Naive thymus-derived CD8-positive, alpha-beta T cell (primary cell): ENCODE measurements at regions not wholly inside any gene's neighbourhood (a gene's known extent, or its start where the extent isn't known, plus 50 kb on each side); places are given as distances from the start of the nearest gene placed in this dataset.

Experiments
- ATAC-seq, 2 donors: fragments of 150-1000 bp; cut with Tn5 transposase in 1 of 2; sonication (Bioruptor Pico), chemical (Tn5 transposase) in 1 of 2; 1 replicate in 1 of 2; 2 replicates in 1 of 2; pipeline ENCODE4 v1.10.0; 2021; ENCODE audit warnings: mild to moderate bottlenecking in 2 of 2, moderate library complexity in 2 of 2
- POLR2A ChIA-PET: fragments of 350-600 bp; sonication (Branson Sonifier 250); formaldehyde crosslinking; loops from one replicate; lab custom pipeline; 2021; ENCODE audit warnings: antibody characterized with exemption; lab: Charles Lee
- DNase-seq, 10 donors: peaks; one replicate each; pipeline versions ENCODE4 v3.0.0 to v3.0.0-alpha.2; 2020 to 2022
- H3K27ac Mint-ChIP-seq, 10 donors: one replicate each; pipeline ENCODE4 v1.8.0; 2020 to 2022; ENCODE audit warnings: mild to moderate bottlenecking in 10 of 10, mixed read lengths in 10 of 10, moderate library complexity in 4 of 10, inconsistent platforms in 1 of 10
- H3K27me3 Mint-ChIP-seq, 5 donors: one replicate each; pipeline ENCODE4 v1.8.0; 2021 to 2022; ENCODE audit warnings: mixed read lengths in 5 of 5
- H3K36me3 Mint-ChIP-seq, 3 donors: one replicate each; pipeline ENCODE4 v1.8.0; 2020 to 2022; ENCODE audit warnings: mixed read lengths in 3 of 3, mild to moderate bottlenecking in 2 of 3, inconsistent platforms in 1 of 3
- H3K4me1 Mint-ChIP-seq, 4 donors: one replicate each; pipeline ENCODE4 v1.8.0; 2021 to 2022; ENCODE audit warnings: mixed read lengths in 4 of 4
- H3K4me3 Mint-ChIP-seq, 10 donors: one replicate each; pipeline ENCODE4 v1.8.0; 2020 to 2022; ENCODE audit warnings: mild to moderate bottlenecking in 10 of 10, mixed read lengths in 10 of 10, moderate library complexity in 6 of 10, inconsistent platforms in 1 of 10
- H3K9me3 Mint-ChIP-seq, 9 donors: one replicate each; pipeline ENCODE4 v1.8.0; 2020 to 2022; ENCODE audit warnings: mixed read lengths in 9 of 9, mild to moderate bottlenecking in 3 of 9, inconsistent platforms in 1 of 9, moderate library complexity in 1 of 9

DNA sequence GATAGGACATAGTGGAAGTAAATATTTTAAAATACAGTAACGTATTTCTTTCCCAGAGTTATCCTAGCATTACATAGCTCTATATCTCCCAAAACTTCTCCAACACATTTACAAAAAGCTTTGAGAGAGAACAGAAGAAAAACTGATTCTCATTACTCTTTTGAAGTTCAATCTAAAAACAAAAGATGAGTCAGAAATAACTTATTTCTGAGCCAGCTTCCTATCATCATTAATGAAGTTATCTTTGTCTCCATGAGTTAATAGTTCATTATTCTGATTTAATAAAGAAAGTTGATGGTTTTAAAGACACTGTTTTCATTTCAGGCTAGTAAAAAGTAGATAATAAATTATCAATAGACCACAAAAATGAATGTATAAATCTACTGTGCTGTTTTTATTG, 446.7 kb upstream of the SPRY2 start:
- Mint-ChIP-seq H3K27me3 (no peaks in the 10 kb centered on the region), H3K36me3 (no peaks in the 10 kb centered on the region), H3K4me1 (no peaks in the 10 kb centered on the region), H3K4me3 (no peak overlapping the region), H3K9me3 (peaks cover 0 to 10% (median 0%) of the 10 kb centered on the region in 9 donors), H3K27ac (no peak overlapping the region)
- no peak for ATAC-seq
- POLR2A ChIA-PET: no interaction called here
- no peak for DNase-seq

- no peak for ATAC-seq
- Mint-ChIP-seq H3K4me1 (no peaks in the 10 kb centered on the region), H3K36me3 (no peaks in the 10 kb centered on the region), H3K4me3 (no peak overlapping the region), H3K9me3 (peaks cover 0 to 9% (median 0%) of the 10 kb centered on the region in 9 donors), H3K27ac (no peak overlapping the region), H3K27me3 (no peaks in the 10 kb centered on the region)
- POLR2A ChIA-PET: no interaction called here
- DNase-seq: no peak
Measured at GRCh38 chr13:80783926-80784565, 443.1 kb upstream of the SPRY2 start.

GRCh38 chr13:80782441-80782840, 441.5 kb upstream of the SPRY2 start:
- peaks cover 0 to 9% (median 0%) of the 10 kb centered on the region in 9 donors for H3K9me3 Mint-ChIP-seq
- H3K36me3 Mint-ChIP-seq: no peaks in the 10 kb centered on the region
- ATAC-seq: no peak
- H3K4me1 Mint-ChIP-seq: no peaks in the 10 kb centered on the region
- DNase-seq: no peak
- POLR2A ChIA-PET: no interaction called here
- no peaks in the 10 kb centered on the region for H3K27me3 Mint-ChIP-seq
- no peak overlapping the region for H3K4me3 Mint-ChIP-seq
- no peak overlapping the region for H3K27ac Mint-ChIP-seq

DNA sequence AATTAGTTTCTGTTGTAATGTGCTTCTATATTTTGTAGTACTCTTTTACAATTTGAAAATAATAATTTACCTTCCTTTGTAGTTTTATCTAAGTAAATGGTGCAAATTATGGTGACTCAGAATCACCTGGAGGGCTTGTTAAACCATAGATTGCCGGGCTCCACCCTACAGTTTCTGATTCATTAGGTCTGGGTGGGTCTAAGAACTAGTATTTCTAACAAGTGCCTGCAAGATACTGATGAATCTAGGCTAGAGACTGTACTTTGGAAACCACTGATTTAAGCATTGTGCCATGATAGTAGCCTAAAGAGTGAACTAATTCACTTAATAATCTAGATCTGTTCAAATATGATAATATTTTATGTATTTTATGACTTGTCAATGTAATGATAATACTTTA, 437.4 kb upstream of the SPRY2 start:
- ATAC-seq (no peak), DNase-seq (no peak)
- Mint-ChIP-seq H3K4me3 (no peak overlapping the region), H3K36me3 (no peaks in the 10 kb centered on the region), H3K9me3 (peaks cover 0 to 4% (median 0%) of the 10 kb centered on the region in 9 donors), H3K27me3 (no peaks in the 10 kb centered on the region), H3K27ac (no peak overlapping the region), H3K4me1 (no peaks in the 10 kb centered on the region)
- POLR2A ChIA-PET: no interaction called here

DNA sequence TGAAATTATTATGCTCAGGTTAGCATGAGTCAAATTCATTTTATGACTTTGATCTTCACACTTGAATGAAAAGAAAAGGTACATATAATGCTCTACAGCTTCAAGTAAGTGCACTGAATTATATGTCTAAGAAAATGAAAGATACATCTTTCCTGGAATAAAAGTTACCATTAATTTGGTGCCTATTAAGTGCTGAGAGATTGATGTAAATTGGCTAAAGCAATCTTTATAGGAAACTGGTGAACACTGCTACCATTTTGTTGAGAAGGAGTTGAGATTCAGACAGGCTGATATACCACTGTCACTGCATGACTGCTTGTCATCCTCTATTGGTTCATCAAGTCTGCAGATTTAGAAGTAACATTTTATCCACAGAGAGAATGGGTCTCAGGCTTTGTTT, 416.8 kb upstream of the SPRY2 start:
- peaks cover 0 to 5% (median 0%) of the 10 kb centered on the region in 5 donors for H3K27me3 Mint-ChIP-seq
- no peak for ATAC-seq
- H3K4me1 Mint-ChIP-seq: no peaks in the 10 kb centered on the region
- POLR2A ChIA-PET: no interaction called here
- no peak overlapping the region for H3K27ac Mint-ChIP-seq
- DNase-seq: no peak
- H3K4me3 Mint-ChIP-seq: no peak overlapping the region
- no peaks in the 10 kb centered on the region for H3K36me3 Mint-ChIP-seq
- H3K9me3 Mint-ChIP-seq: peaks cover 0 to 17% (median 3%) of the 10 kb centered on the region in 9 donors

DNA sequence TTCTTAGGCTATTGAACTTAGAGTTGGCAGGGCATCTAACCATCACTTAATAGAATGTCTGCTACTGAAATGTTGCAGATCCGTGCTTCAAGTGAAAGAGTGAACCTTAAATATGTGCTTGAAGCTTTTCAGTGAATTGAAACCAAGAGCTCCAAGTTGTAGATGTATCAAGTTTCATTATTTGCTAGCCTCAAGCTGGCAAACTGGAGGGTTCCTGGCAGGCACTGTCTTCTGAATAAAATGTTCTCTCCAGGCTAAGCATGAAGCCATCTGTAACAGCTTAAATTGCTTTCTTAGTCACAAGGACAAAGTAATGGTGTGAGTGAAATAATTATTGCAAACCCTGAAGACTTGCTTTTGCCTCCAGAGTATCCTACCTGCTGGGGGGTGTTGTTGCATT, 415.0 kb upstream of the SPRY2 start:
- DNase-seq (no peak), ATAC-seq (no peak)
- Mint-ChIP-seq H3K4me3 (no peak overlapping the region), H3K36me3 (no peaks in the 10 kb centered on the region), H3K9me3 (peaks cover 0 to 24% (median 5%) of the 10 kb centered on the region in 9 donors), H3K4me1 (peaks cover 0 to 2% (median 0%) of the 10 kb centered on the region in 4 donors), H3K27ac (no peak overlapping the region), H3K27me3 (peaks cover 0 to 5% (median 0%) of the 10 kb centered on the region in 5 donors)
- POLR2A ChIA-PET: no interaction called here

DNA sequence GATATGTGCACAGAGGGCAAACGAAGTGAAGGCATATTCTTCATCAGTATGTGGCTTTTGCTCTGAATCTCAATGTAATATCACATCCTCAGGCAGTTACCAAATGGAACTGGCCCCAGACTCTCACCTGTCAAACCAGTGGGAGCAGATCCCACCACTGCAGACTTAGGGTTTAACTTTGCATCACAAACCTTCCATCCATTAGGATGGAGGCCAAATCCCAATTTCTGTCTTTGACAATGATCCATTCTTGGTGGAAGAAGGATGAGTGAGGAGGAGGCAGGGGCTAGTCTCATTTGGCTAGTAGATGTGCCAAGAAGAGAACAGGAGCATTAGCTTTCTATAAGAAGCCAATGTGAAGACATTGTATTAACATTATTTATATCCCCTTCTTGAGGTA, 413.5 kb upstream of the SPRY2 start:
- H3K27me3 Mint-ChIP-seq: peaks cover 0 to 5% (median 0%) of the 10 kb centered on the region in 5 donors
- DNase-seq (no peak), ATAC-seq (no peak)
- peaks cover 0 to 24% (median 5%) of the 10 kb centered on the region in 9 donors for H3K9me3 Mint-ChIP-seq
- H3K27ac Mint-ChIP-seq: no peak overlapping the region
- H3K4me1 Mint-ChIP-seq: peaks cover 0 to 2% (median 0%) of the 10 kb centered on the region in 4 donors
- POLR2A ChIA-PET: no interaction called here
- no peaks in the 10 kb centered on the region for H3K36me3 Mint-ChIP-seq
- no peak overlapping the region for H3K4me3 Mint-ChIP-seq

- no peak for DNase-seq
- no peak overlapping the region for H3K27ac Mint-ChIP-seq
- H3K36me3 Mint-ChIP-seq: no peaks in the 10 kb centered on the region
- H3K4me3 Mint-ChIP-seq: no peak overlapping the region
- peaks cover 0 to 2% (median 0%) of the 10 kb centered on the region in 4 donors for H3K4me1 Mint-ChIP-seq
- H3K27me3 Mint-ChIP-seq: peaks cover 0 to 5% (median 0%) of the 10 kb centered on the region in 5 donors
- no peak for ATAC-seq
- POLR2A ChIA-PET: no interaction called here
- H3K9me3 Mint-ChIP-seq: peaks cover 0 to 24% (median 5%) of the 10 kb centered on the region in 9 donors
Measured at GRCh38 chr13:80753866-80754265, 412.9 kb upstream of the SPRY2 start.

DNA sequence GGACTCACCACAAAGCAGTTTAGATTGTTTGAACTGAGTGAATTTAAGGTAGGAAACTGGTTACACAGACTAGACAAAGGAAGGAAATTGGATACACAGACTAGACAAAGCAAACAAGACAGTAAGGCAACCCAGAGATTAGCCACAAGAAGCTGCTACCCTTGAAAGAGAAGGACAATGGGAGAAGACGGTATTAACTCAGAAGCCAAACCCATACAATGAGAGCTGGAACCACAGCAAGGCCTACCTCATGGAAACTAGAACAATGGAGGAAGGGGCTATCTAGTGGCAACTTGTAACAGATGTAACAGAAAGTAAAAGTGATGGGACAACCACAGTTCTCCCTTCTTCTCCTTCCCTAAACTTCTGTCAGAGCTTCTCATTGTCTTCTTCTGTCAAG, 410.9 kb upstream of the SPRY2 start:
- H3K4me1 Mint-ChIP-seq: peaks cover 0 to 2% (median 0%) of the 10 kb centered on the region in 4 donors
- DNase-seq (no peak), ATAC-seq (no peak)
- peak overlapping the region in 1 of 10 donors; percentile 0 for H3K4me3 Mint-ChIP-seq
- peaks cover 0 to 27% (median 5%) of the 10 kb centered on the region in 9 donors for H3K9me3 Mint-ChIP-seq
- POLR2A ChIA-PET: no interaction called here
- peaks cover 0 to 5% (median 0%) of the 10 kb centered on the region in 5 donors for H3K27me3 Mint-ChIP-seq
- H3K36me3 Mint-ChIP-seq: no peaks in the 10 kb centered on the region
- no peak overlapping the region for H3K27ac Mint-ChIP-seq

- ATAC-seq (no peak), DNase-seq (no peak)
- Mint-ChIP-seq H3K4me1 (no peaks in the 10 kb centered on the region), H3K36me3 (no peaks in the 10 kb centered on the region), H3K4me3 (no peak overlapping the region), H3K27ac (no peak overlapping the region), H3K9me3 (peaks cover 0 to 21% (median 0%) of the 10 kb centered on the region in 9 donors), H3K27me3 (no peaks in the 10 kb centered on the region)
- POLR2A ChIA-PET: no interaction called here
Measured at GRCh38 chr13:80744147-80744914, 403.4 kb upstream of the SPRY2 start.

DNA sequence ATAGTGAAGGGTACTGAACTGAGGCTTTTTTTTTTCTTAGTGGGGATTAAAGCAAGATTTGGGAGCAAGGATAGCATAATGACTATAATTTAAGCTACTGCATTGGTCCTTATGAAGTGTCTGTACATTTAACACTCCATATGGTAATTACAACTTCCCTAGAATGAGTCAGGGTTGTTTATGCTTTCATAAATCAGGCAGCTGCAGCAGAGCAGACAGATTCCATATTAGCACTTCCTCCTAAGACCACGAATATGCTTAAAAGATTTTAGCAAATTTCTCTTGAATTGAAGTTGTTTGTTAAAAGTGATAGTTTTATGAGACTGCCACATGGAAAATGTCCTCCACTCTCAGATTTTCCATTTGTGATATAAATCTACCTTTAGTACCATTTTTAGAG, 401.1 kb upstream of the SPRY2 start:
- no peak for ATAC-seq
- Mint-ChIP-seq H3K4me1 (no peaks in the 10 kb centered on the region), H3K36me3 (no peaks in the 10 kb centered on the region)

GRCh38 chr13:80740071-80740470, 399.1 kb upstream of the SPRY2 start:
- ATAC-seq: no peak
- Mint-ChIP-seq H3K4me3 (no peak overlapping the region), H3K36me3 (no peaks in the 10 kb centered on the region), H3K27ac (no peak overlapping the region), H3K27me3 (no peaks in the 10 kb centered on the region), H3K9me3 (peaks cover 0 to 40% (median 9%) of the 10 kb centered on the region in 9 donors), H3K4me1 (no peaks in the 10 kb centered on the region)
- POLR2A ChIA-PET: no interaction called here
- DNase-seq: no peak

More for the DNA sequence above, 401.1 kb upstream of the SPRY2 start:
- DNase-seq: no peak
- no peak overlapping the region for H3K4me3 Mint-ChIP-seq
- POLR2A ChIA-PET: no interaction called here
- H3K27me3 Mint-ChIP-seq: no peaks in the 10 kb centered on the region
- H3K27ac Mint-ChIP-seq: no peak overlapping the region
- H3K9me3 Mint-ChIP-seq: peaks cover 0 to 43% (median 9%) of the 10 kb centered on the region in 9 donors

GRCh38 chr13:80737513-80737912, 396.6 kb upstream of the SPRY2 start:
- H3K27ac Mint-ChIP-seq: no peak overlapping the region
- ATAC-seq: no peak
- no peaks in the 10 kb centered on the region for H3K27me3 Mint-ChIP-seq
- DNase-seq: no peak
- no peak overlapping the region for H3K4me3 Mint-ChIP-seq
- peaks cover 0 to 30% (median 11%) of the 10 kb centered on the region in 9 donors for H3K9me3 Mint-ChIP-seq
- H3K4me1 Mint-ChIP-seq: no peaks in the 10 kb centered on the region
- POLR2A ChIA-PET: no interaction called here
- H3K36me3 Mint-ChIP-seq: no peaks in the 10 kb centered on the region
